HG02623 (cell line): ENCODE measurements at regions not wholly inside any gene's neighbourhood (a gene's known extent, or its start where the extent isn't known, plus 50 kb on each side); places are given as distances from the start of the nearest gene placed in this dataset.

ENCODE experiments used
- ATAC-seq: cut with Tn5 transposase; IDR thresholded peaks from one replicate; pipeline ENCODE4 v1.9.1; 2021; ENCODE audit warnings: moderate library complexity; ENCODE audit not compliant: unreplicated experiment

GRCh38 chr9:129350143-129350935 is 172.3 kb upstream of the IER5L start:
- no peak for ATAC-seq

GRCh38 chr9:129349665-129349947 is 171.5 kb upstream of the IER5L start:
- no peak for ATAC-seq

GRCh38 chr9:129348890-129349664 is 171.0 kb upstream of the IER5L start:
- no peak for ATAC-seq

GRCh38 chr9:129347316-129348120 is 169.5 kb upstream of the IER5L start:
- ATAC-seq, result no peak

GRCh38 chr9:129346046-129346445 is 168.0 kb upstream of the IER5L start:
- no peak for ATAC-seq

- ATAC-seq, result no peak
Observed at GRCh38 chr9:129344641-129345495, 166.8 kb upstream of the IER5L start.

GRCh38 chr9:129343424-129344375 is 165.6 kb upstream of the IER5L start:
- ATAC-seq, result no peak

- no peak for ATAC-seq
Observed at GRCh38 chr9:129342591-129343423, 164.7 kb upstream of the IER5L start.

- ATAC-seq, result no peak
Observed at GRCh38 chr9:129341987-129342348, 163.9 kb upstream of the IER5L start.

GRCh38 chr9:129341171-129341986 is 163.3 kb upstream of the IER5L start:
- no peak for ATAC-seq

GRCh38 chr9:129340427-129341170 is 162.5 kb upstream of the IER5L start:
- no peak for ATAC-seq

- no peak for ATAC-seq
Observed at GRCh38 chr9:129339539-129340157, 161.6 kb upstream of the IER5L start.

- ATAC-seq, result no peak
Observed at GRCh38 chr9:129338724-129339430, 160.8 kb upstream of the IER5L start.

GRCh38 chr9:129337336-129338140 is 159.5 kb upstream of the IER5L start:
- no peak for ATAC-seq

GRCh38 chr9:129336601-129337331 is 158.7 kb upstream of the IER5L start:
- no peak for ATAC-seq
